ENCODE measurements at regions not wholly inside any gene's neighbourhood (a gene's known extent, or its start where the extent isn't known, plus 50 kb on each side); places are given as distances from the start of the nearest gene placed in this dataset.
"Not testable (repeated sequence)": the region's sequence is repeated elsewhere in the genome, so short reads cannot be mapped to it uniquely, and the experiment has no call there.

DNA sequence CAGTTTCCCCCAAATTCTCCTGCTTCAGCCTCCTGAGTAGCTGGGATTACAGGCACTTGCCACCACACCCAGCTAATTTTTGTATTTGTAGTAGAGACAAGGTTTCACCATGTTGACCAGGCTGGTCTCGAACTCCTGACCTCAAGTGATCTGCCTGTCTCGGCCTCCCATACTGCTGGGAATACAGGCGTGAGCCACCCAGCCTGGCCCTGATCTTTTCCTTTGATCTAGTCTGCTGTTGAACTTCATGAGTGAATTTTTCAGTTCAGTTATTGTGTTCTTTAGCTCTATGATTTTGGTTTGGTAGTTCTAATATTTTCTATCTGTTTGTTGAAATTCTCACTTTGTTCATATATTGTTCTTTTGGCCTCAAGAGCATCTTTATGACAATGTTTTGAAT, 83.4 kb upstream of the RAP2C start:
- not testable (repeated sequence) for H3K4me3 Mint-ChIP-seq; DNase-seq (ENCODE audit: extremely low spot score, unreplicated experiment); H3K4me1 Mint-ChIP-seq (ENCODE audit: unreplicated experiment); H3K27me3 Mint-ChIP-seq; H3K27ac Mint-ChIP-seq; H3K36me3 Mint-ChIP-seq
- peaks cover 14% of the 10 kb centered on the region for H3K9me3 Mint-ChIP-seq

DNA sequence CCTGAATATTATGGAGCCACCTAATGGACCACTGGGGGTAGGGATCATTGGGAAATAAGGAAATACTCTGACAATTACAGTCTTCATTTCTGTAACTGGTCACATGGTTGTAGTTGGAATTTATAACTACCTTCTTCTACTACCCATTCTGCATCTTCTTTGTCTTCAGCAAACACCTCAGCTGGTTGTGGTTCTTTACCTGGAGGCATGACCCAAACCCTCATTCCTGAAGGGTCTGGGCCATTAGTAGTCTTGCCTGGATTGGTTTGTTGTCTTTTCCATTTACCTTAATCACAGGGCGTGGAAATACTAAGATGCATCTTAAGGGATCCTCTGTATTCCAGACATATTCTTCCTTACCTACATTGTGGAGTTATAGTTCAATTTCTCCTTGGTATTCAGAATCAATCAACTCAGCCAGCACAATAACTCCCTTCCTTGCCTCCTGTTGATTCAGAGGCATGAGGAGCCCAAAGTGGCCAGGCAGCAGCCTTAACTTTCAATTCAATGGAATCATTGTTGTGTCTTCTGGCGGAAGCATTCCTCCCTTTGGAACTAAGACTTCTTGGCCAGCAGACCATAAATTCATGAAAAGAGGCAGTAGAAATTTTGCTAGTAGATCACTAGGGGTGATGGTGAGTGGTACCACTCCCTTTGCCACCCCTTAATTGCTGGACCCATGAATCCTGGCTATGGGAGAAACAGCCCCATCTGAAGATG, 75.7 kb upstream of the RAP2C start:
- TF ChIP-seq, protein P1, sequence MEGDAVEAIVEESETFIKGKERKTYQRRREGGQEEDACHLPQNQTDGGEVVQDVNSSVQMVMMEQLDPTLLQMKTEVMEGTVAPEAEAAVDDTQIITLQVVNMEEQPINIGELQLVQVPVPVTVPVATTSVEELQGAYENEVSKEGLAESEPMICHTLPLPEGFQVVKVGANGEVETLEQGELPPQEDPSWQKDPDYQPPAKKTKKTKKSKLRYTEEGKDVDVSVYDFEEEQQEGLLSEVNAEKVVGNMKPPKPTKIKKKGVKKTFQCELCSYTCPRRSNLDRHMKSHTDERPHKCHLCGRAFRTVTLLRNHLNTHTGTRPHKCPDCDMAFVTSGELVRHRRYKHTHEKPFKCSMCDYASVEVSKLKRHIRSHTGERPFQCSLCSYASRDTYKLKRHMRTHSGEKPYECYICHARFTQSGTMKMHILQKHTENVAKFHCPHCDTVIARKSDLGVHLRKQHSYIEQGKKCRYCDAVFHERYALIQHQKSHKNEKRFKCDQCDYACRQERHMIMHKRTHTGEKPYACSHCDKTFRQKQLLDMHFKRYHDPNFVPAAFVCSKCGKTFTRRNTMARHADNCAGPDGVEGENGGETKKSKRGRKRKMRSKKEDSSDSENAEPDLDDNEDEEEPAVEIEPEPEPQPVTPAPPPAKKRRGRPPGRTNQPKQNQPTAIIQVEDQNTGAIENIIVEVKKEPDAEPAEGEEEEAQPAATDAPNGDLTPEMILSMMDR (conservative IDR thresholded peaks at IDR 0.05), result no peak
- no peaks in the 10 kb centered on the region for H3K4me1 Mint-ChIP-seq (ENCODE audit: unreplicated experiment)
- peaks cover 3% of the 10 kb centered on the region for H3K36me3 Mint-ChIP-seq
- no peak for DNase-seq (ENCODE audit: extremely low spot score, unreplicated experiment)
- H3K4me3 Mint-ChIP-seq, result no peak overlapping the region
- peaks cover 13% of the 10 kb centered on the region for H3K9me3 Mint-ChIP-seq
- no peaks in the 10 kb centered on the region for H3K27me3 Mint-ChIP-seq
- no peak overlapping the region for H3K27ac Mint-ChIP-seq

DNA sequence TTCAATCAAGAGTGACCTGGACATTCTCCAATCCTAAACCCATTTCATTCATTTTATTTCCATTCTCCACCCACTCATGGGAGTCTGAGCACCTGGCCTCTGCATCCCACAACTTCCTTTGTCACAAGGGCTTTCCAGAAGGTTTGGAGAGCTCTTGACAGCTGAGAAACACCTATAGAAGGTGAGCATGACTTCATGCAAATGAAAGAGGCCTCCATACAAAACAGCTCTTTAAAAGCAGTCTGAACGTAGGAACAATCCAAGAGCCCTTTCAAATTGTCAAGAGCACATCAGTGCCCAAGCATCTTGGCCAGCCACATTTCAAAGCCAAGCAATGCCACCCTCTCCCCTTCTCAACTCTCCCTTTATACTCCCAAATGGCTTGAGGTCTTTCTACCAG, 74.9 kb upstream of the RAP2C start:
- TF ChIP-seq, protein P1 (conservative IDR thresholded peaks at IDR 0.05), result no peak
- no peak for DNase-seq (ENCODE audit: extremely low spot score, unreplicated experiment)
- H3K27ac Mint-ChIP-seq, result no peak overlapping the region

DNA sequence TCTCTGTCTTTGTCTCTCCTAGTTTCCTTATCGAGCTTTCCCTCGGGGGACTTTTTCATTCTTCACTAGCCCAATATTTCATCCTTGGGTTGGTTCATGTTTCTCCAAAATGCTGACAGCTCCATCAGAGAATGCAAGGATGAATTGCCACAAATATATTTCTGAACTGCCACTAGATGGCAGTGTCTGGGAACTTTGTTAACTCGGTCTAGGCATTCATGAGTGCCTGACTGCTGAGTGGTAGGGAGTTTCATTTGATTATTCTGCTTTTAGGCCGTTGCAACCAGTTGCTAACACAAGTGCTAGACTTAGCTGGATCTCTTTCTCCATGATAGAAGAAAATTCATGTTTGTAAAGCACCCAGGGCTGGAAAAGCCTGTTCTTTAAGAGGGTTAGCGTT, 73.5 kb upstream of the RAP2C start:
- DNase-seq (ENCODE audit: extremely low spot score, unreplicated experiment), result no peak
- H3K9me3 Mint-ChIP-seq, result peaks cover 5% of the 10 kb centered on the region
- TF ChIP-seq, protein P1 (conservative IDR thresholded peaks at IDR 0.05), result peak; percentile 86
- H3K27me3 Mint-ChIP-seq, result no peaks in the 10 kb centered on the region
- H3K4me1 Mint-ChIP-seq (ENCODE audit: unreplicated experiment), result no peaks in the 10 kb centered on the region
- H3K27ac Mint-ChIP-seq, result no peak overlapping the region
- H3K4me3 Mint-ChIP-seq, result no peak overlapping the region
- no peaks in the 10 kb centered on the region for H3K36me3 Mint-ChIP-seq

More for the DNA sequence above, 74.9 kb upstream of the RAP2C start:
- peaks cover 13% of the 10 kb centered on the region for H3K9me3 Mint-ChIP-seq
- no peak overlapping the region for H3K4me3 Mint-ChIP-seq
- H3K4me1 Mint-ChIP-seq (ENCODE audit: unreplicated experiment), result no peaks in the 10 kb centered on the region
- H3K36me3 Mint-ChIP-seq, result peaks cover 3% of the 10 kb centered on the region
- H3K27me3 Mint-ChIP-seq, result no peaks in the 10 kb centered on the region

DNA sequence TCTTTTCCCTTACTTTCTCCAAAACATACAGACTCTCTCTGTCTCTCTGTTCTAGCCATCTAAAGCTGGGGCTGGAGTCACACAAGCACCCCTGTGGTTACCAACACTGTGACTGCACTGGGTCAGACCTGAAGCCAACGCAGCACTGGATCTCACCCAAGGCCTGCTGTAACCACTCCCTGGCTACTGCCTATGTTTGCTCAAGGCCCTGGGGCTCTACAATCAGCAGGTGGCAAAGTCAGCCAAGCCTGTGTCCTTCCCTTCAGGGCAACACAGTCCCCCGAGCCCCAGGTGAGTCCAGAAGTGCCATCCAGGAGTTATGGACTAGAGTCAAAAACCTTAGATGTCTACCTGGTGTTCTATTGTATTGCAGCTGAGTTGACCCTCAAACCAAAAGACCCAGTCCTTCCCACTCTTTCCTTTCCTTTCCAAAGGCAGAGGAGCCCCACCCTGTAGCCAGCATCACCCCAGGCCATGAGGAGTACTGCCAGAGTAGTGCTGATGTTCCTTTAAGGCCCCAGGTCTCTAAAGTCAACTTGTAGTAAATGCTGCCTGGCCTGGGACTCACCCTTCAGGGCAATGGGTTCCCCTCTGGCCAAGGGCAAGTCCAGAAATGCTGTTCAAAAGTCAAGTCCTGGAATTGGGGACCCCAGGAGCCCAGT, 58.8 kb upstream of the RAP2C start:
- H3K4me3 Mint-ChIP-seq, result no peak overlapping the region
- H3K4me1 Mint-ChIP-seq (ENCODE audit: unreplicated experiment), result no peaks in the 10 kb centered on the region
- H3K36me3 Mint-ChIP-seq, result no peaks in the 10 kb centered on the region
- peaks cover 18% of the 10 kb centered on the region for H3K9me3 Mint-ChIP-seq
- no peaks in the 10 kb centered on the region for H3K27me3 Mint-ChIP-seq
- no peak overlapping the region for H3K27ac Mint-ChIP-seq
- TF ChIP-seq, protein P1 (conservative IDR thresholded peaks at IDR 0.05), result no peak
- DNase-seq (ENCODE audit: extremely low spot score, unreplicated experiment), result no peak

DNA sequence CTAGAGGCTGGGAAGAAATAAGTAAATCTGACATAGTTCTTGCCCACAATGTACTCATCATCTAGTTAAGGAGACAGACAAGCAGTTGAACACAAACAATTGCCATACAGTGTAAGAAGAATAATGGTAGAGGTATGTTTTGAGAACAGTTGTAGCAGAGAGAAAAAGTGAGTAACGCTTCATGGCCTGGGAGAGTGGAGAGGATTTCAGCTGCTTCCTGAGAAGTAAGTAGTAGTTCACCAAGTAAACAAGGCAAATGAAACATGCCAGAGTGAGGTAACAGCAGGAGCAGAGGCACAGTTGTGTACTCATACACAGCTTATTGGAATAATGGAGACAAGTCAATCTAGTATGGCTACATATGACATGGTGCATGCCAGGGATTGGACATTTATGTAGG, 53.6 kb upstream of the RAP2C start:
- TF ChIP-seq, protein P1 (conservative IDR thresholded peaks at IDR 0.05), result no peak
- Mint-ChIP-seq H3K36me3 (peaks cover 5% of the 10 kb centered on the region), H3K27me3 (no peaks in the 10 kb centered on the region), H3K9me3 (peaks cover 15% of the 10 kb centered on the region), H3K4me1 (ENCODE audit: unreplicated experiment) (peaks cover 27% of the 10 kb centered on the region), H3K27ac (no peak overlapping the region), H3K4me3 (no peak overlapping the region)
- no peak for DNase-seq (ENCODE audit: extremely low spot score, unreplicated experiment)

All from type B pancreatic cell (in vitro differentiated cells).